Hepatic stellate cell (primary cell): ENCODE measurements at regions not wholly inside any gene's neighbourhood (a gene's known extent, or its start where the extent isn't known, plus 50 kb on each side); places are given as distances from the start of the nearest gene placed in this dataset.
"Not testable (repeated sequence)": the region's sequence is repeated elsewhere in the genome, so short reads cannot be mapped to it uniquely, and the experiment has no call there.

Experiments used
- DNase-seq: peaks from one replicate; pipeline ENCODE4 v3.0.0; 2011; ENCODE audit warnings: low spot score

- no peak for DNase-seq
Measured at GRCh38 chr3:191076903-191077552, 122.0 kb upstream of the OSTN start.

- no peak for DNase-seq
Measured at GRCh38 chr3:191074511-191074910, 124.5 kb upstream of the OSTN start.

- no peak for DNase-seq
Measured at GRCh38 chr3:191070762-191071403, 128.2 kb upstream of the OSTN start.

- DNase-seq, result peak; percentile 19
Measured at GRCh38 chr3:191070201-191070600, 128.8 kb upstream of the OSTN start.

GRCh38 chr3:191068946-191069813, 129.9 kb upstream of the OSTN start:
- no peak for DNase-seq

GRCh38 chr3:191066669-191067068, 132.4 kb upstream of the OSTN start:
- no peak for DNase-seq

- DNase-seq, result no peak
Measured at GRCh38 chr3:191065181-191065805, 133.7 kb upstream of the OSTN start.

- DNase-seq, result peak; percentile 6
Measured at GRCh38 chr3:191051037-191051436, 148.0 kb upstream of the OSTN start.

GRCh38 chr3:191047930-191048329, 151.1 kb upstream of the OSTN start:
- no peak for DNase-seq

GRCh38 chr3:191030929-191031328, 168.1 kb upstream of the OSTN start:
- DNase-seq, result no peak

GRCh38 chr3:191030491-191030890, 168.0 kb upstream of the GMNC start:
- DNase-seq, result no peak

GRCh38 chr3:191026746-191027145, 164.3 kb upstream of the GMNC start:
- DNase-seq, result no peak

GRCh38 chr3:191020730-191021396, 158.4 kb upstream of the GMNC start:
- DNase-seq, result no peak

GRCh38 chr3:191019855-191020254, 157.4 kb upstream of the GMNC start:
- no peak for DNase-seq

GRCh38 chr3:191015960-191016359, 153.5 kb upstream of the GMNC start:
- not testable (repeated sequence) for DNase-seq

- DNase-seq, result no peak
Measured at GRCh38 chr3:191008074-191008473, 145.6 kb upstream of the GMNC start.

- no peak for DNase-seq
Measured at GRCh38 chr3:191005790-191006189, 143.3 kb upstream of the GMNC start.

GRCh38 chr3:191003742-191004141, 141.2 kb upstream of the GMNC start:
- no peak for DNase-seq

- no peak for DNase-seq
Measured at GRCh38 chr3:190996181-190996775, 133.8 kb upstream of the GMNC start.

- no peak for DNase-seq
Measured at GRCh38 chr3:190995156-190995555, 132.7 kb upstream of the GMNC start.

GRCh38 chr3:190990898-190991297, 128.4 kb upstream of the GMNC start:
- no peak for DNase-seq

- DNase-seq, result no peak
Measured at GRCh38 chr3:190989218-190989617, 126.7 kb upstream of the GMNC start.
